Stimulated activated CD4-positive, alpha-beta T cell treated with anti-CD3 and anti-CD28 coated beads, Interleukin-1b, Interleukin-23, amount 100 ng/mL, for 1 hour (primary cell): ENCODE measurements at regions not wholly inside any gene's neighbourhood (a gene's known extent, or its start where the extent isn't known, plus 50 kb on each side); places are given as distances from the start of the nearest gene placed in this dataset.
"Not testable (repeated sequence)": the region's sequence is repeated elsewhere in the genome, so short reads cannot be mapped to it uniquely, and the experiment has no call there.

Source experiments
- DNase-seq, 2 donors: peaks; one replicate each; pipeline ENCODE4 v3.0.0-alpha.2; 2020; ENCODE audit warnings: low read depth in 2 of 2

GRCh38 chr3:127418560-127419147 is 130.8 kb upstream of the PRR20G start:
- DNase-seq = no peak

DNA sequence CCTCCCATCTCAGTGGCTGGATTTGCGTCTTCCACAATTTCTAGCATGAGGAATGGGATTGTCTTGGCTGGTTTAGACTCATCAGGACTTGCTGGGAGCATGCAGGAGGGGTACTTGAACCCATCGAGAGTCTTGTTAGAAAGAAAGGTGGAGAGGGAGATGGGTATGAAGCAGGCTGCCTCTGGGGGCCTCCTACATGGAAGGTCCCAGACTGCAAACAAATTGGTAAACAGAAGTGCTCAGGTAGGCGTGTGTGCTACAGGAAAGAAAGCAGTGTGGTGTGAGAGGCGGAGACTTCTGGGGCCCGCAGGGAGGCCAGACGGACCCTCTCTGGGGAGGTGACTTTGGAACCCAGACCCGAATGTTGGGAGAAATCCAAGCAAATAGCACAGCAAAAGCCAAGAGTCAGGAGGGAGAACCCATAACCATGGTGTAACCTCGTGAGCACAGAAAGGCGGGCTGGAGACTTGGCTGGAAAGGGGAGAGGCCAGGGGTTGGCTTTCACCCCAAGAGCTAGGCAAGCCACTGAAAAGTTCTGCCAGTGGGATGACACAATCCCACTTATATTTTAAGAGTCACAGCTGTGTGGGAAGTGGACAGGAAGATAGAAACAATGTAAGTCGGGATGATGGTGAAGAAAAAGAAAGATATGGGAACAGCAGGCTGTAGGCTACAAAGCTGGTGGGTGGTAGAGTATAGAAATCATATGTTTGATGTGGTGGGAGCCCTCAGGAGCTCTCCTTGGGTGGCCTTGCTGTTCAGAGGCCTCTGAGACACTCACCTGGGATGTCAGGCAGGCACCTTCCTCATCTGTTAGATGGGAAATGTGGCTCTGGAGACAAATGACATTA is 130.1 kb upstream of the PRR20G start:
- DNase-seq = no peak

- no peak for DNase-seq
These were observed 126.0 kb upstream of the PRR20G start for GRCh38 chr3:127413871-127414270.

GRCh38 chr3:127413318-127413673 is 125.5 kb upstream of the PRR20G start:
- DNase-seq = no peak

DNA sequence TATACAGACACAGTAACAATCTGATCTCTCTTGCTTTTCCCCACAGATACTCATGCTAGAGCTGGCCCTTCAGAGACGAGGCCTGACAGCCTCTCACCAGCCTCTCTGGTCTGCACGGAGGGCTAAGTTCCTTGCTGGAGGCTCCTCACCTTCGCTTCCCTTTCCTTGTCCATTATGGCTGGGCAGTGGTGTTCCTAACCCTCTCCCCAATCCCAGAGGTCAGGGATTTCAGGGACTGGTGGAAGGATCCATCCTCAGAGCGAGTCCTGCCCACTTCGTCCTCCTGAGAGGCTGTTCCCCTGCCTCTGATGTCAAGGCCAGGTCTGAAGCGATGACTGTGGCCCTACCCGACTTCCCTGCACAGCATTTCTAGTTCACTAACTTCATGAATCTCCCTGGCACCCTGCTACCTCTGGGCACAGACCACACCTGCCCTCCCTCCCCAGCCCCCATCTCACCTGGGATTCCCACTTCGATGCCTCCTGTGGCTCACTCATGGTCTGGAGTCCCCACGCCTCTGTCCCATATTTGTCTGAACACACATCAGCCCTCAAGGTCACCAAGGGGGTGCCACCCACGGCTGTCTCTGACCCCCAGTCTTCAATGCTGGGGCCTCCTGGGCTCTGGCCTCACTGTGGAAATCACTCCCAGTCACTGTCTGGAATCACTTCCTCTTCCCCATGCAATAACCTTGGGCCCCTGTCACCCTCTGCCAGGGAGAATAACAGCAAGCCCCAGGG is 124.9 kb upstream of the PRR20G start:
- DNase-seq = no peak

GRCh38 chr3:127411875-127412274 is 124.0 kb upstream of the PRR20G start:
- DNase-seq = not testable (repeated sequence)

DNA sequence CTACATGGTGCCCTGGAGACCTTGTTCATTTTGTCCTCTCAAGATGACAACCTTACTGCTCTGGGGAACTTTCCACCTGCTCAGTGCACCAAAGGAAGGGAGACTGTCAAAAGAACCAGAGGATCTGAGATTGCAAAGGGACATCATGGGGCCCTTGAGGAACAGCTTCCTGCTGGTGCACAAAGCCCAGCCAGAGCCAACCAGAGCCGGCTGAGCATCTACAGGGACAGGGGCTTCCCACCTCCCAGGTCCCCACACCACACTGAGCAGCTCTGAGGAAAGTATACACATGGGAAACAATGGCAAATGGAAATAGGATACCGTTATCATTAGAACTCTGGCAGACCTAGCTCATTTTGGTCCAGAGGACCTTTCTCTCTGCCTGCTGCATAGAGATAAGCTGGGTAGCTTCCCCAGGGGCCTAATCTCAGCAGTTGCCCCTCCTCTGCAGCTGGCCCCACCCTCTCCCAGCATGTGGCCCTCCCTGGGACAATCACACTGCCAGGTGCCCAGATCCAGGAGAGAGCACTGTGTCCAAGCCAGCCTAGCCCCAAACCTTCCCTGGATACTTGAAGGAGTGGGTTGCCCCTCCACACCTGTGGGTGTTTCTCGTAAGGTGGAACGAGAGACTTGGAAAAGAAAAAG is 123.4 kb upstream of the PRR20G start:
- no peak for DNase-seq

GRCh38 chr3:127410678-127411077 is 122.8 kb upstream of the PRR20G start:
- no peak for DNase-seq

- DNase-seq = no peak
These were observed 122.3 kb upstream of the PRR20G start for GRCh38 chr3:127410137-127410488.

DNA sequence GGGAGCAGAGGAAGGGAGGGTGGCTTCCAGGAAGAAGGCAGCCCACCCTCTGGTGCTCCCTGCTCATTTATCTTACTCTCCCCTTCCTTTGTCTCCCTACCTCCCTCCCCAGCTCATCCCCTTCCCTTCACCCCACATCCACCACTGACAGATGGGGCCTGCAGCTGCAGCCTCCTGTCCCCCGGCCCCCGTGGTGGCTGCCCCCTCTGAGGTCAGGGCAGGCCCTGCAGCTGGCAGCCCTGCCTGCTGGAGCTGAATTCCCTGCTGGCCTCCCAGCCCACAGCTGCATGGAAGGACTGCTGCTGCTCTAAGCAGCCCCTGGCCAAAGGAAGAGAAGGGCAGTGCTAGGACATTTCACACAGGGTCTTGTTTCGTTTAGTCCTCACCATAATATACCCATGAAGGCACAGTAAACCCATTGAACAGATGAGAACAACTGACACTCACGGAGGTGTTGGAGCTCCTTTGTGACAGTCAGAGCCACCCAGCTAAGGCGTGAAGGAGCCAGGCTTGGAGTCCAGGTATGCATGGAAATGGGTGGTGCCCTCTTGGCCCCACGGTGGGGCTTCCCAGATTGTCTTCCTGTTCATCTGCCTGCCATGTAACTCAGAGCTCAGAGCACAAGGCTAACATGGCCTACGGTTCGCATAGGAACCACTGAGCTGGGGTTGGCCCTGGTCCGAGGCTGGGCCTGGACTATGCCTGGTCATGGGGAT is 121.7 kb upstream of the PRR20G start:
- no peak for DNase-seq

GRCh38 chr3:127408684-127409420 is 121.0 kb upstream of the PRR20G start:
- DNase-seq = no peak

DNA sequence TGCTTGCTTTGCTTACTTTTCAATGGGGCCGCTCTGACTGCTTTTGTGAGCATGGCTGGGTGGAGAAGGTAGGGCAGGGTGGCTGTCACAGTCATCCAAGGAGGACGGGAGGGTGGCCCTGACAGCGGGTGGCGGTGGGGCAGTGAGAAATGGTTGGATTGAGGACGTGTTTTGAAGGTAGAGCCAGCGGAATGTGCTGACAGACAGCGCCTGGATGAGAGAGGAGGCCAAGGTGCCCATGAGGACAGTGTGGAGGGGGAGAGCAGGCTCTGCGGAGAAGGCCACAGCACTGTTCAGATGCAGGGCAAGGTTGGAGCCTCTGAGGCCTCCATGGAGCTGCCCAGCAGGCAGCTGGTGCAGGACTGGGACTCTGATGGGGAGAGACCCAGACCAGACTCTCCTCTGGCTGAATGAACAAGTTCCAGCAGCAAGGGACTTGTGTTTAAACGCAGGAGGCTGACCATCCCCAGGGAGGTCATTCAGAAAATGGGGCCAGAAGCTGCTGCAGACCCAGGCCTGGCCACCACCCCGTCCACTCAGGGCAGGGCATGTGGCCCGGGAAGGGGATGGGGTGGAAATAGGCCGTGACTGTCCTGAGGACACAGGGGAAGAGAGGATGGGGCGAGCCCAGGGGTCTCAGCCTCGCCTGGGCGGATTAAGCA is 120.3 kb upstream of the PRR20G start:
- no peak for DNase-seq

DNA sequence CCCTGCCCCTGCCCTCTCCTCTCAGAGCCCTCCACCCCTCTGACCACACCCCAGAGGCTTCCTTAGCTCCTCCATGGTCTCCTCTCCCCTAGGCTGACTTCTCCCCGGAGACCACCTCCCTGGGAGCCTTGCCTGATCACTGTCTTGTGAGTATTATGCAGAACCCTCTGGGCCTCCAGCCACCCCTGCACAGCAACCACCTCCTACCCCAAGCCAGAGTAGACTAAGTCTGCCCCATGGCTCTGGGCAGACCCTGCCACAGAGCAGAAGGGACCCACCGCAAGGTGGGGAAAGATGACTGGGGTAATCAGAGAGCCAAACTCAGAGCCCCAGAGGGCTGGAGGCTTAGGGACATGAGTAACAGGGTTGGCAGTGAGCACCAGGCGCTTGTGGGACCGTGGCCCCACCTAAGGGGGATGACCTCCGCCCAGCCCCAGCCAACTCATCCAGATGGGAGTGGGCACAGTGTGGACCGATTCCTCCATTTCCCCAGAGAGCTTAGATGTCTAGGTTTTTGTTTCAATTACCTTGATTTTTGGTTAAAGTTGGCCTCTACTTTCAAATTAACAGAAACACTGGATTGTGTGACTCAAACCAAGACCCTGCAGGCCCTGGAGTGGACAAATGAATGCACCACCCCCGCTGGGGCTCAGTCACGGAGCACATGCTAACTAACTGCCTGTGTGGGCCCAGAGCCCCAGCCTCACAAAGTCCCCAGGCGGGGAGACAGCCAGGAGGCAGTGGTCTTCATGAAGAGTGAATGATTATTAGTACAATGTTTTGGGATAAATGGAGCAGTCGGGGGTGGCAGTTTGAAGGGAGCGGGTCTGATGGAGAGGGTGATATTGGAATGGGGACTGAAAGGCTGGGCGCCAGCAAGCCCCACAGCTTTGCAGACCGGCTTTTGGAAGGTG is 119.4 kb upstream of the PRR20G start:
- no peak for DNase-seq

- no peak for DNase-seq
These were observed 118.6 kb upstream of the PRR20G start for GRCh38 chr3:127406309-127407025.

DNA sequence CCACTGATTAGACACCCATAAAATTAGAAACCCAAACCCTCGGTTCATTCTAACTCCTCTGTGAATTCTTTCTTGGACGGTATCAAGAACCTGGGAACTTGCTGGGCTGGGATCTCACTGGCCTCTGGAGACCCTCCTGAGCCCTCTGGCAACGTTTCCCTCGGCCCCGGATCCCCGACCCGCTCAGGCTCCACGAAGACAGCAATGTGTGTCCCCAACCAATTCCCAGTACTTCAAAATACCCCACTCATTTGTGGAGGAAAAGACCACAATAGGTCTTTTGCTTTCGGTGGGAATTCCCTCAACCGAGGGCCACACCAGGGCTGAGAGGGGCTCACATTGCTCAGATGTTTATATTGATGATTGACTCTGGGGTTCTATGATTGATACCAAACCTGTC is 117.9 kb upstream of the PRR20G start:
- DNase-seq = no peak

DNA sequence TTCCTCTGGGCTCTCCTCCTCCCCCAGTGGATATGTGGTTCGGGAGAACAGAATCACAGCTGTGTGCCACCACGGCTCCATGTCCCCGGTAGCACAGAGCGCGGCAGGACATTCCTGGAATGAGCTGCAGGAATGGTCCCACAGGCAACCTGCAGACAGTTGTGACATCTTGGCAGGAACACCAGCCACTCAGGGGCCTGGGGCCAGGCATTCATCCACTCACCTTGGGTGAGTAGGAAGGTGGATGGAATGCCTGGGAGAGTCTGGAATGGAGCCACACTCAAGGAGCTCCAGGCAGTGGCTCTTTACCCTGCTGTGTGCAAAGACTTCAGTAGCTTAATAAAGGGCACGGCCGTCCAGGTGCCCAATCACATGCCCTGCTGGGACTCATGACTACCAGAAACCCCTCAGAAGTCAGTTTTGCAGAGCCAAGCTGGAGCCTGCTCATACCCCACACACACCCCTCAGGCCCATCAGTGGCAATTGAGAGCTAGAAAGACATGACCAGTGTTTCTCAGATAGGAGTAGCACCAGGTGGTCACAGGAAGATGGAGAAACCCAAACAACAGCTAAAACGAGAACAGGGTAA is 117.3 kb upstream of the PRR20G start:
- no peak for DNase-seq

DNA sequence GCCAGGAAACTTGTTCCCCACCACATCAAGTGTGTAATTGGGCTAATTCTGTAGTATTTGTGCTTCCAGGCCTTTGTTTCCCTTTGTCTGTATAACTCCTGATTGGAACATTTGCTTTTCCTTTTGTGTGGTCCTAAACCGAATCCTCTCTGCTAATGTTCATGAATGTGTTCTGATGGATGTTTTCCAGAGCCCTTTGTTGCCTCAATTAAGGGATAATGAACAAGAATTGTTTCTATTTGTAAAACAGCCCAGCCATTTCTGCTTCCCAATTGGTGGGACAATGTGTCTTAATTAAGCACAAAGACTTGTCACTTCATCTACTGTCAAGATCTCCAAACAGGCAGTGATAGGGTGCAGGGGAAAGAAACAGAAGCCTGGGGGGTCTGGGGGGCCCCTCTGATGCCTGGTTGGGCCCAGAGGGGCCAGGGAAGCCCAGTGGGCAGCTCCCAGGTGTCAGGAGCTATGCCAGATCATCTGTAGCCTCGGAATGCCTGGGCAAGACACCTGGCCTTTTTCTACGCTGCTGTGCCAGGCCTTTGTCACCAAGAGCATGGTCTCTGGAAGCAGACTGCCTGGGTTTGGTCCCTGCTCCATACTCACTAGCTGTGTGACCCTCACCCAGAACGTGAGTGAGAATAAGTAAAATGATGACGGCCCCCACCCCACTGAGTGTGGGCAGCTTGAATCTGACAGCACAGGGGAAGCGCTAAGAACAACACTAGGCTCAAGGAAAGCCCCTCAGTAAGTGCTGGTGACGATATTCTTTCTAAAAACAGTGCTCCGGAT is 116.6 kb upstream of the PRR20G start:
- no peak for DNase-seq

GRCh38 chr3:127403795-127404194 is 115.9 kb upstream of the PRR20G start:
- DNase-seq = no peak
